RCC 7860 (cell line): ENCODE measurements at regions not wholly inside any gene's neighbourhood (a gene's known extent, or its start where the extent isn't known, plus 50 kb on each side); places are given as distances from the start of the nearest gene placed in this dataset.

ENCODE experiments used
- DNase-seq: peaks from one replicate; pipeline ENCODE4 v3.0.0-alpha.2; 2015; ENCODE audit warnings: low spot score
- FAIRE-seq: peaks from 2 replicates; lab custom pipeline; 2012; peaks lifted over from hg19 to GRCh38; lab: Jason Lieb, UNC

DNA sequence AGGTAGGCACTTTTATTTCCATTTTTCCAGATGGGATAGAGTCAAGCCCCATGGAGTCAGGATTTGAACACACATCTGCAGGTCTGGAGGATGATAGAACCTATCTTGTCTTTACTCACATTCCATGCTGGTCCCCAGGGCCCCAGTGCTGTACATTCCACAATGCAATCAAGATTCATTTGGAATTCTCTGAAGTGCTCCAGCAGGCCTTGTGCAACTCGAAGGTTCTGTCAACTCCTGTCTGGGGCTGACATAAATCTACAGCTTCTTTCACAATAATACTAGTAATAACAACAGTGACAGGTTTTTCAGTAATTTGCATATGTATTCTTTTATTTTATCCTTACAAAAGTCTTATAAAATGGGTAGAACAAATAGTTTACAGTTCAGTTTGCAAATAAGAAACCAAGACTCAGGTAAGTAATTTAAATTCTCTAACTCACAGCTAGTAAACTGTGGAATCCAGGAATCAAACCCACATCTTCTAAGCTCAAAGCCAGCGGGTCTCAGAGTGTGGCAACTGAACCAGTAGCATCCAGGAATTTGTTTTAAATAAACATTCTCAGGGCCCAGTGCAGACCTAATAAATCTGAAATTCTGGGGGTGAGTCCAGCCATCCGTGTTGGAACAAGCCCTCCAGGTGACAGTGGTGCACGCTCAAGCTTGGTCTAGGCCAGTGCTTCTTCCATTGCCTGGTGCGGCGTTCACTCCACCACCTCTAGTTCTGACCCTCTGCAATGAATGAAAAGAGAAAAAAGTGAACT is 137.0 kb upstream of the TNFAIP3 start:
- DNase-seq = no peak

DNA sequence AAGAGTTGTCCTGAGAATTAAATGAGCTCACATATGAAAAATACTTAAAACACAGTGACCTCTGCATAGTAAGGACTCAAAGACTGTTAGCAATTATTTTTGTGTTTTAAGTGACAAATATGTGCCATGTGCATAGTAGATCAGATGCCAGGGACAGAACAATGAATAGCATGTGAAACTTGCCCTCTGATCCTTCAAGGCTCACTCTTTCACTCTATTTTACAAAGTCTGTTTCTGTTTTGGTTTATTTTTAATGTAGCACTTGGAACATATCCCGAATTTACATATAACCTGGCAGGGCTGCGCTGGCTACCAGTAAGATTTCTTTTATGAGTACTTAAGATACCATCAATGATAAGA is 135.5 kb upstream of the TNFAIP3 start:
- DNase-seq (no peak), FAIRE-seq (no peak)

More for the DNA sequence above, 137.0 kb upstream of the TNFAIP3 start:
- no peak for FAIRE-seq

DNA sequence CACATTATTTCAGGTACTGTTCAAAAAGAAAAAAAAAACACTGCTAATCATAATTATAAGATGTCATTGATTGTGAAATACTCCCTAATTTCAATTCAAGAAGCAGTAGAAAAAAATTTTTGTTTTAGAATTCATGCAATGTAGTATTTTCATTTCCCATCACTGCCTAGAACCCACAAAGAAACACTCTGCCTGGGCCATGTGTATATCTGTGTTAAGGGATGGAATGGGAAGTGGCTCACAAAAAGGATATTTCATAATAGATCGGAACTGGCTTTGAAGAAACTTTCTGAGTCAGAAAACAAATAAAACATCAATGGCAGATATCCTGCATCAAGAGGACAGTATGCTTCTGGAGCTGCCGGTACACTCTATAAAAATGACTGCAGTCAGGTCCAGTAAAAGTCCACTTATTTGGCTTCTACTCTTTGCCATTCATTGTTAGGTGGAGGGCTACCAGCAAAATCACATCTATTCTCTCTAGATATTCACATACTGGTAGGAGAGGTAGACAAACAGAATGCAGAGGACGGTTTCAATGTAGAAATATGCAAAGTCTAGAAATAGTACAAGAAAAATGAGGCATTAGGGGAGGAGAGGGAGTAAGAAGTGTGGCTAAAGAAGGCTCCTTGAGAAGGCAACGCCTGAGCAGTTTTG is 135.0 kb upstream of the TNFAIP3 start:
- DNase-seq (no peak), FAIRE-seq (no peak)

DNA sequence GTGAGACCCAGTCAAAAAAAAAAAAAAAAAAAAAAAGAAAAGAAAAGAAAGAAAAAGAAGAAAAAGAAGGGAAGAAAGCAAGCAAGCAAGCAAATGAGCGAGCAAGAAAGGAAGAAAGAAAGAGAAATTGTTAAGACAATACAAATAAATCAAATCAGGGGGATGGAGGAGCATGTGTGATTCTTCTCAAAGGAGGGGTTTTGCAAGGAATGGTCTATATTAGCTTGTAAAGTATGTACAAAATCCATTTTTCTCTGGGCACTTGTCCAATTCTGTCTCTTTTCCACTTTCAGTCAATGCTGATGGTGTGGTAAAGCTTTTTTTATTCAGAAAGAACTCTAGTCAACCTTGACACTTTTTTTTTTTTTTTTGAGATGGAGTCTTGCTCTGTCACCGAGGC is 133.7 kb upstream of the TNFAIP3 start:
- no peak for FAIRE-seq
- DNase-seq = no peak

DNA sequence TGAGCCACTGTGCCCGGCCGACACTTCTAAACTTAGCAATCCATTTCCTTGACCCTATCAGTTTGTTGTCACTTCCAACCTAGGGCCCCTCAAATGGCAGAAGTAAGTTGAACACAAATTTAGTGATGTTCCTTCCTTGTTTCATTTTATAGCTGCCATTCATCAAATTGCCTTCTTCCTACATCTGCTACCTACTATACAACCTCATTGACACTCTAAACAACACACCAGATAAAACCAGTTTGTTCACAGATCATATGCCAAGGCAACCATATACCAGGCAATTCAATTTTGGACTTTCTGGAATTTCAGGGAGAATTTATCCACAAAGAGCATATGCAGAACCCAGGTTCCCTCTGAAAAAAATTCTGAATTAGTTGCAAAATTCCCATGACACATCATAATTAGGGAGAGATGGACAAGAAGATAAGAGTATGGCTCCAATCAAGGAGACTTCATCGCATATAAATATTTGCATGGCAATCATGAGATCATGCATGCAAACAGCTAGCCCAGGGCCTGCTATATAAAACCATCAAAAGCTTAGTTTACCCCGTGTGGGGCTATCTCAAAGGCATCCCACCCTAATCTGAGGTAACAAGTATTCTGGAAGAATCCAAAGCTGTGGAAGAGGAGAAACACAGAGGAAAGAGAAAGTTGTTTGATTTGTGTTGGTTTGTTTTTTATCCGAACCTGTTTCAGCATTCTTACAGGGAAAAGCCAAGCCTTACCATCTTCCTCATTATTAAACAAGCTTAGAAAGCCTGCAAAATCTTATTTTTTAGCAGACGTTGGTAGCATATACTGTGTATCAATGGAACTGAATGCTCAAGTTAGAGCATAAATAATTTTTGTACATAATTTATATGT is 132.8 kb upstream of the TNFAIP3 start:
- FAIRE-seq (no peak), DNase-seq (no peak)

DNA sequence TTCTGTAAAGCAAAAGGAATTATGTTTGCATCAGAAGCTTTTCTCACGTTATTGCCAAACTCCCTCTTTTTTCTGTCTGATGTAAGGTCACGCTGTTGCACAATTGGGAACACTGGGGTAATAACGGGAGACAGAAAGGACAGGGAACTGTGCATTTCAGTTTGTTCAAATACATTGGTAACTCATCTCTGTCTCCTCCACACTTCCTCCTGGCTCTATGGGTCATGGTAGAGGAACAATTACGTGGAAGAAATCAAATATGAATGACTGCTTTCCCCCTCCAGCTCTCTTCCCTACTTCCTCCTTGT is 132.2 kb upstream of the TNFAIP3 start:
- DNase-seq = no peak

DNA sequence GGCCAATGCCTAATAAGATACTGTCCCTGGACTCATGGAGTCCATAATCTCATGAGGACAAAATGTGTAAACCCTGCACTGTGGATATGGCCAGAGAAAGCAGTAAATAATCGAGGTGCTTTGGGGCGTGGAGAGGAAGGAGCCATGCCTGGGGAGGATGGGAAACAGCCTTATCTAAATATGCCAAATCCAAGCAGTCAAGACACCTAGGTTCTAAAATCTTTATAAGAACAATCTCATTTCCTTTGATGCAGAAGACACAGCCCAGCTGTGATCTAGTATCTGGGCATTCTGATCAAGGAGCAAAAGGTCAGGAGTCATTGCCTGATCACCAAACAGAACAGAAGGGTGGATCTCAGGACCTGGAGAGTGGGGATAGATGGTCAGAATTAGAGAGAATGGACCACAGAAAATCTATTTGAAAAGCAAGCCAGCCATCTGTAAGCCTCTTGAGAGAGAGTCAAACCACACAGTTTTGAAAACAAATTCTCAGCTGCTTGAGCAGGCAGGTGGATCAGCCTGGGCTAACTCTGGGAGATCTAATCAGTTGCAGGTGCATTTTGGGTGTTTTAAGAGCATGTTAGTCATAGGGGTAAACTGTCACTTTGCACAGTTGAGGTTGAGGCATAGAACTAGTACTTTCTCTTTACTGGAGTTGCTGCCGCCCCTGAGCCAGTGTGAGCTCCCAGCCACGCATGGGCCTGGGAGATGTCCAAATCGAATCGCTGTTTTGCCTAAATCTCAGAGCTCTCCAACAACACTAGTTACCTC is 130.8 kb upstream of the TNFAIP3 start:
- FAIRE-seq = no peak

More for the DNA sequence above, 132.2 kb upstream of the TNFAIP3 start:
- no peak for FAIRE-seq

DNA sequence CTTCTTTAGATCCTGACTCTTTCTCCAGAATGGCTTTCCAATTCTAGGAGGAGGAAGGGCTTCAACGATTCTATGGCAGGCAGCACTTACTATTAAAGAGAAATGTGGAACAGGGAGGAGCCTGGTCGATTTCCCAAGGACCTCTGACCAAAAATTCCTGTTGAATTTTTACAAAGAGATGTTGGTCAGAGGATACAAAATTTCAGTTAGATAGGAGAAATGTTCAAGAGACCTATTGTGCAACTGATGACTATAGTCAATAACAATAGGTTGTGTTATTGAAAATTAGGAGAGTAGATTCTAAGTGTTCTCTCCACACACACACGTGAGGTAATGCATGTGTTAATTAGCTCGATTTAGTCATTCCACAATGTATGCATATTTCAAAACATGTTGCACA is 130.1 kb upstream of the TNFAIP3 start:
- no peak for DNase-seq
- no peak for FAIRE-seq

More for the DNA sequence above, 130.8 kb upstream of the TNFAIP3 start:
- no peak for DNase-seq

DNA sequence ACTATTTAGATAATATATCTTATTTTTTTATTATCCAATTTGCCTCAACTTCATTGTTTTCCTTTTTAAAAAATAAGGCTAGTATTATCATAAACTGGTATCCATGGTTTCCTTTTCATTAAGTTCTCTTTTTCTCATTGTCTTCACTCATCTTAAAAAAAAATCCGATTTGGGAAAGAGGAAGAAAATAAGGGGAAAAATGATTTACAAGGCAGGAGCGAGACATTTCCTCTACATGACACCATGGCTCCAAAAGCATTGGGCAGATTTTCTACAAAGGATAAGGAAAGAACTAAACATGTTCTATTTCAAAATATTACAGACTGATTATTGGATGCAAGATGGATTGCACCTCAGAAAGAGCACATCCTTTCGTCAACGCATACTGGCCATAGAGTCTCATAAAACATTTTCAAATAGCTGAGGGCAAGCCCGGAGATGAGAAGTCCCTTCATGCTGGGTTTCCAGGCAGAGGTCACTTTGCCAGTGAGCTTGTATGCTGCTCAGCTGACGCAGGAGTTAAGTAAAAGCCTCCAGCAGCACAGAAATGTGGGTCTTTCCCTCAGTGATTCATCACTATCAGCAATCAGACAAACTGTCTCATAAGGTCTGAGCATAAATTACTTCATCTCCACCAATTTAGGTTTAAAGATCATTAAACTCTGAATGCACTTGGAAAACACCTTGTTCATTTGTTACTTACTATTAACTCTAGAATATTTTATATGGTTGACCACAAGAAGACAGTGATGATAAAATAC is 129.0 kb upstream of the TNFAIP3 start:
- peak; percentile 51 for DNase-seq
- peak; percentile 55 for FAIRE-seq

DNA sequence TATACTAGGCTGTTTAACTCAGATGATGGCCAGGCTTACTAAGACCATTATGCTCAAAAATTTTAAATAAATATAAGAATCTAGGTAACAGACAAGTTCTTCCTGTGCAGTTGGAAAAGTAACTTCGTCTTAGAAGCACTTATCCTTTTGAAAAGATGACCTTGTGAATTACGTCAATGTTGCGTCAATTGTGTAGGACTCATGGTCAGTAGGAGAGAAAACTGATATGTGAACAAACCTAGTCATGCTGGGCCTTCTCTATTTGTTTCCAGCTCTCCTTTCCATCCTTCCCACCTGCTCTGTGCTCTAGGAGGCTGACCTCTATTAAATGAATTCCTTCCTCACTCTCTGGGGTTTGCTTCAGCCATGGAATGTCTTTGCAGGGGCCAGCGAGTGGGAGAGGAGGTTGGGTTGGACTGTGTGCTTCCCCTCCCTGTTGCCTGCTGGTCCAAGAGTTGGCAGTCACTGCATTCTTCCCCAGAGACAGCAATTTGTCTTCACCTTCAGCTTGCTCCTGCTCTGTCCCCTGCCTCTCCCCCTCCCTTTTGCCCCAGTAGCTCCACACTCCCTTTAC is 128.0 kb upstream of the TNFAIP3 start:
- DNase-seq (no peak), FAIRE-seq (no peak)

DNA sequence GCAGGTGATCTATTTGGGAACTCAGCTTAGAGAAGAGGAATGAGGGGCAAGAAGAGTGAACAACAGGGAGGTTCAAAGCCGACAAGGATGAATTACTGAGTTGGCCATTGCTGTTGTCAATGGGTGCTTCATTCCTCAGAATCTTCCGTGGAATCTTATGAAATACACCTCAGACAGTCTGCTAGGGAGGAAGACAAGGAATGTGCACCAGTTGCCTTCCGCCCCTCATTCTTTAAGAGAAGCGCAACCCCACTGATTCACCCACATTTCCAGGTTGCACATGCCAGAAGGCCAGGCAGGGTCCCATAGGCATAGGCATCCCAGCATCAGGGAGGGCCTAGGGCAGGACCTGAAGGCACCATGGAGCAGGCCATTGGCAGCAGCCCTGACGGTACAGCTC is 127.5 kb upstream of the TNFAIP3 start:
- no peak for FAIRE-seq
- DNase-seq = no peak

DNA sequence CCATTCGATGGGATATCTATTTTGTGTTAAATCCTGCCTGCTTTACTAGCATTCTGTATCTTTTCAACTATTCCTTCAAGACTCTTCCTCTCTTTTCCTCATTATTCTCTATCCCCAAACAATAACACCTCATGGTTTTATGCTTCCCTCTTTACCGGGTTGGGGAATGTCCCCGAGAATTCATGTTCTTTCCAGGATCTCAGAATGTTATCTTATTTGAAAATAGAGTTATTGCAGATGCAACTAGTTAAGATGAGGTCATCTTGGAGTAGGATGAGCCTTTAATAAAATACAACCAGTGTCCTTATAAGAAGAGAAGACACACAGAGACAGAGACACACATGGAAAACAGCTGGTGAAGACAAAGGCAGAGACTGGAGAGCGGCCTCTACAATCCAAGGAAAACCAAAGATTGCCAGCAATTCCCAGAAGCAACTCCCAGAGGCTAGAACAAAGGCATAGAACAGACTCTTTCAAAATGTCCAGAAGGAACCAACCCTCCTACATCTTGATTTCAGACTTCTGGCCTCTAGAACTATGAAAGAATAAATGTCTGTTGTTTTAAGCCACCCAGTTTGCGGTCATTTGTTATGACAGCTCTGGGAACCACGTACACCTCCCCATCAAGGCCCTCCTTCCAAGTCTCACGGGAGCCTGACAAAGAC is 126.8 kb upstream of the TNFAIP3 start:
- DNase-seq (no peak), FAIRE-seq (no peak)

DNA sequence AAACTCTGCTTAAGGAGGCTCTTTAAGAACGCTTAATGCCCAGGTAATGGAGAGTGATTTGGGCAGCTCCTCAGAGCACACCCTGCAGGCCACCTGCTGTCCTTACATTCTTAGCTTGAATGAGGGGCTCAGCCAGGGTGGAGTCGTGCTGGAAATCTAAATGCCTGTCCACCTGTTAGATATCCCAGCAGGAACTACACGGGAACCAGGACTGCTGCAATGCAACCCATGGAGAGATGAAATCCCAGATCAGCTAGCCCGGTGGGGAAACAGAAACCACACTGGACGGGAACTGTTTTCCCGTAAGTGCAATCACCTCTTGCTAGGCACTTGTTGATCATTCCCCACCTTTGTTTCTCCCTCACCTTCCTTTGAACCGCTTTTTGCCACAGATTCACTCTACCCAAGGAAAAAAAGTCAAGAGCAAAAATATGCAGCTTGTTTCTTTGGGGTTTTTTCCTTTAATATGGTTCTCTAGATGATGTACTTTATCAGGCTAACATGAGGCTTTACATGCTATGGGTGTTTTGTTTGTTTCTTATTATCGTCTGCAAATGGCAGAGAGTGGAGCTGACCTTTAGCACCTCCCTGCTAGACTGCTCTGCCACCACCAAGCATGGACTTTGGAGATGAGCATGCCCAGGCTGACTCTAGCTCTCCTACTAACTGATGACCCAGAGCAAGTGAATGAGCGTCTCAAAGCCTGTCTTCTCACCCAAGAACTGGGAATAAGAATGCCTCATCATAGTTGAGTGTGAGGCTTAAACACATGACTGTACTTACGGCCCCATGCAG is 125.9 kb upstream of the TNFAIP3 start:
- FAIRE-seq (no peak), DNase-seq (no peak)

DNA sequence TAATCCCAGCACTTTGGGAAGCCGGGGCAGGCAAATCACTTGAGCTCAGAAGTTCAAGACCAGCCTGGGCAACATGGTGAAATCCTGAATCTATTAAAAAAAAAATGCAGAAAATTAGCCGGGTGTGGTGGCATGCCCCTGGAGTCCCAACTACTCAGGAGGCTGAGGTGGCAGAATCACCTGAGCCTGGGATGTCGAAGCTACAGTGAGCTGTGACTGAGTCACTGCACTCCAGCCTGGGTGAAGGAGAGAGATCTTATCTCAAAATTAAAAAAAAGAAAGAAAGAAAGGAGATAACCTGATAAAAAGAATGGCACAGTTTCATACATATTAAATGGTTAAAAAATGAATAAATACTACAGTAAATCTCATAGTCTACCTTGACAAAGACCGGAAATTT is 123.6 kb upstream of the TNFAIP3 start:
- DNase-seq = no peak

DNA sequence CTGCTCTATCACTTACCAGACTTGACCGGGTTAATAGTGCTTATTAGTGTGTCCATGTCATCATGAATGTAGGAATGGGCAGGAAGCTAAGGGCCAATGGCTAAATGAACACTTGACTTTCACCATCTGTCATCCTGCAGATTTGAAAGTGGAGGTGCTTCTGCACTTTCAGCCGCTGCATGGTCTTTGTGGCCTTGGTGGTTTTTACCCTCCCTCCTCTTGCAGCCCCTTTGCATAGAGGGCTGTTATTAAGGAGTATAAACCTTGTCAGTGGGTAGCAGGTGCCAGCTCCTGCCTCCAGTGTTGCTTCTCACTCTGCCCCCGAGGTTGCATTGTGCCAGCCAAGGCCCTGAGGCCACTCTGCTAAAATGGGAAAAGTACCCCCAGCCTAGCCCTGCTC is 122.2 kb upstream of the TNFAIP3 start:
- DNase-seq (no peak), FAIRE-seq (no peak)

More for the DNA sequence above, 123.6 kb upstream of the TNFAIP3 start:
- FAIRE-seq = no peak

DNA sequence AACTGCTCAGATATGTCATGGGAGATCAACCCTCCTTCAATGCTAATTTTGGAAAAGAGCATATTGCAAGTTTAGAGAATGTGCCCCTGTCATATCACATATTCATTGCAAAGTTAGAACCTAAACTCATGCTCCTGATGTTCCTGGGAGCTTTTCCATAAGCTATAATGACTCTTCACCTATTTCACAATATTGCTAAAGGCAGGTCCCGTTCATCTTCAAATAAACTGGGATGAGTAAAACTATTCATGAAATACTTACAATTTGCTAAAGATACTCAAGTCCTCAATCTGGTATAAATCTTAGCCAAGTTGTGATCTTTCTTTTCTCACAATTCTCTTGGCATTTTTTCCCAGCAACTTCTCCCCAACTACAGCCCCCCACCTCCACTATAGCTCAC is 121.7 kb upstream of the TNFAIP3 start:
- FAIRE-seq (no peak), DNase-seq (no peak)

DNA sequence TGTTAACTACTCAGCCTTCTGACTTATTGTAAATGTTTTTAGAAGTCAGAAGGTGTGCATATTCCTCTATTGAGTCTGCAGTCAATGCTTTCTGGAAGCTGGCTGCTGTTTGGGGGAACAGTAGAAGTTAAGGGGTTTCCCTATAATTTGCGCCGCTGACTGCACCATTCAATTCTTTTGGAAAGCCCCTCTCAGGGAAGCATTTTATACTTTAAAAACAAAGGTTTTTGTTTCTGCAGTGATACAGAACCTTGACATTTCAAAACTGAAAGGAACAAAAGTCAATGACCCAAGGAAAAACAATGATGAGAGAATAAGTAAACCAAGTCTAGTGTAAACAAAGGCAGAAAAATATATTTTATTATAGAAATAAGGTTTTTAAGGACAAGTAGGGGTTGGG is 120.8 kb upstream of the TNFAIP3 start:
- FAIRE-seq (no peak), DNase-seq (no peak)

DNA sequence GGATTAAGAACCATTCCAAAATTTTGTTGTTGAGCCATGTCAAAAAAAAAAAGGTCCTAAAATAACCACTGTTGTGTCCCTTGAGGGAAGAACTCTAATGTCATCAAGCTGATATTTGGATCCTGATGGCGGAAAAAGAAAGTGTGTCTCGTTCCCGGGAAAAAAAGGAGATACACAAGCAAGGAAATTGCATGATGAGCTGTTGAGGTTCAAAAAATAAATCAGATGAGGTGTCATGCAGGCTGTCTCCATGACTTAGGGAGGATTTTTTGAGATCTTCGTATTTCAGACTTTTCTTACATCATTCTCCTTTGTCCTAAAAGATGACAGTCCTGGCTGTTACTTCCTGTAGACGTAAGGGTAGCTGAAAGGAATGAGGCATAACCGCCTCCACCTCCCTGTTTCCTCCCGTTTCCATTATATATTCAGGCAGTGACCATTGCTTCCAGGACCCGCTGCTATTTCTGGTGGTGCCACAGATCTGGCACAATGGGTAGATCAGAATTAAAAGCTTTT is 117.3 kb upstream of the TNFAIP3 start:
- DNase-seq (no peak), FAIRE-seq (no peak)
